B cell (primary cell): ENCODE measurements at regions not wholly inside any gene's neighbourhood (a gene's known extent, or its start where the extent isn't known, plus 50 kb on each side); places are given as distances from the start of the nearest gene placed in this dataset.

Experiments used
- ATAC-seq: fragments of 200-7000 bp; cut with Tn5 transposase; one replicate; pipeline ENCODE4 v1.10.0; 2021; ENCODE audit warnings: low read depth, mild to moderate bottlenecking, moderate number of reproducible peaks, moderate library complexity
- CTCF ChIA-PET: fragments of 350-600 bp; sonication (Branson Sonifier 250); formaldehyde crosslinking; loops from one replicate; lab custom pipeline; 2021; ENCODE audit warnings: antibody characterized with exemption, inconsistent platforms; lab: Charles Lee
- POLR2A ChIA-PET: fragments of 350-600 bp; sonication (Branson Sonifier 250); formaldehyde crosslinking; loops from one replicate; lab custom pipeline; 2021; ENCODE audit warnings: antibody characterized with exemption; lab: Charles Lee
- DNase-seq: peaks from one replicate; pipeline ENCODE4 v3.0.0; 2013
- H2AFZ ChIP-seq: 2 replicates; pipeline ENCODE4 v1.6.1; 2012; ENCODE audit warnings: mild to moderate bottlenecking, low read depth, low read length; ENCODE audit not compliant: insufficient read depth, poor library complexity, severe bottlenecking
- H3K27ac ChIP-seq, 2 donors: 1 replicate in 1 of 2; 2 replicates in 1 of 2; pipeline ENCODE4 v1.5.1; 2012 to 2013; ENCODE audit warnings: low read length in 2 of 2, mild to moderate bottlenecking in 2 of 2, moderate library complexity in 1 of 2
- H3K27me3 ChIP-seq, 4 experiments: fragments of 200-600 bp in 1 of 4; sonication (generic) in 1 of 4; replicated peaks in 1 of 4; 1 replicate in 2 of 4; 2 replicates in 2 of 4; pipeline versions ENCODE4 v1.6.1 to v1.7.0; 2013 to 2016; ENCODE audit warnings: low read length in 3 of 4, mild to moderate bottlenecking in 2 of 4, mixed read lengths in 1 of 4, moderate library complexity in 1 of 4; ENCODE audit not compliant: insufficient read depth in 4 of 4, control insufficient read depth in 3 of 4; ENCODE audit errors: control extremely low read depth in 1 of 4
- H3K36me3 ChIP-seq, 2 experiments: replicated peaks in 1 of 2; 1 replicate in 1 of 2; 2 replicates in 1 of 2; pipeline versions ENCODE4 v1.6.1 to v1.7.1; 2013; ENCODE audit warnings: low read length in 1 of 2; ENCODE audit not compliant: insufficient read depth in 2 of 2, control insufficient read depth in 1 of 2; ENCODE audit errors: control extremely low read depth in 1 of 2, extremely low read depth in 1 of 2
- H3K4me1 ChIP-seq, 2 donors: fragments of 200-600 bp in 1 of 2; sonication (generic) in 1 of 2; 1 replicate in 1 of 2; 2 replicates in 1 of 2; pipeline versions ENCODE4 v1.5.1 to v1.6.1; 2013 to 2017; ENCODE audit warnings: low read length in 2 of 2; ENCODE audit not compliant: control insufficient read depth in 2 of 2, insufficient read depth in 2 of 2
- H3K4me2 ChIP-seq: replicated peaks from 2 replicates; pipeline ENCODE3; 2012; ENCODE audit warnings: mild to moderate bottlenecking, low read depth, low read length; ENCODE audit not compliant: poor library complexity, severe bottlenecking
- H3K4me3 ChIP-seq, 5 experiments: fragments of 200-600 bp in 1 of 5; sonication (generic) in 1 of 5; 1 replicate in 3 of 5; 2 replicates in 2 of 5; pipeline versions ENCODE4 v1.5.1 to v1.7.0; 2011 to 2016; ENCODE audit warnings: low read length in 4 of 5, mild to moderate bottlenecking in 4 of 5, low read depth in 2 of 5, control low read depth in 1 of 5, moderate library complexity in 1 of 5; ENCODE audit not compliant: insufficient read depth in 1 of 5; ENCODE audit errors: control extremely low read depth in 1 of 5, extremely low read depth in 1 of 5
- H3K79me2 ChIP-seq: fragments of 200-600 bp; sonication (generic); one replicate; pipeline ENCODE4 v1.6.0; 2016; ENCODE audit warnings: low read length; ENCODE audit not compliant: control insufficient read depth, insufficient read depth
- H3K9ac ChIP-seq: fragments of 200-600 bp; sonication (generic); 2 replicates; pipeline ENCODE4 v1.6.1; 2017; ENCODE audit warnings: mild to moderate bottlenecking, low read length, moderate library complexity
- H3K9me3 ChIP-seq, 3 donors: one replicate each; pipeline versions ENCODE4 v1.6.1 to v1.7.1; 2013; ENCODE audit warnings: low read length in 2 of 3; ENCODE audit not compliant: control insufficient read depth in 2 of 3, insufficient read depth in 1 of 3; ENCODE audit errors: control extremely low read depth in 1 of 3
- H4K20me1 ChIP-seq: 2 replicates; pipeline ENCODE4 v1.6.0; 2012; ENCODE audit warnings: mild to moderate bottlenecking, low read length; ENCODE audit not compliant: insufficient read depth, control insufficient read depth, poor library complexity, severe bottlenecking
- H3K27ac Mint-ChIP-seq: one replicate; pipeline ENCODE4 v1.8.0; 2021; ENCODE audit warnings: mixed read lengths
- H3K27me3 Mint-ChIP-seq: one replicate; pipeline ENCODE4 v1.8.0; 2021; ENCODE audit warnings: mixed read lengths
- H3K4me1 Mint-ChIP-seq: one replicate; pipeline ENCODE4 v1.8.0; 2021; ENCODE audit warnings: mixed read lengths
- H3K4me3 Mint-ChIP-seq: one replicate; pipeline ENCODE4 v1.8.0; 2021; ENCODE audit warnings: mixed read lengths
- H3K9me3 Mint-ChIP-seq: one replicate; pipeline ENCODE4 v1.8.0; 2022; ENCODE audit warnings: mixed read lengths; ENCODE audit not compliant: insufficient read depth
- EZH2 ChIP-seq: IDR thresholded peaks from 2 replicates; pipeline ENCODE4 v1.6.1; 2012; ENCODE audit warnings: borderline replicate concordance, low read depth, mild to moderate bottlenecking, moderate library complexity, low read length; ENCODE audit not compliant: insufficient read depth, poor library complexity, severe bottlenecking
- WGBS: methylation state at CpG from one replicate; pipeline ENCODE4 v1.1.5; 2013; ENCODE audit warnings: missing lambda C conversion rate; ENCODE audit not compliant: insufficient coverage; 5-methylcytosine and 5-hydroxymethylcytosine counted together
- intact Hi-C: fragments of 100-400 bp; cut with micrococcal nuclease; formaldehyde crosslinking; loops from one replicate; pipeline ENCODE4 v1.10.0; 2022
- TF ChIP-seq, protein P1 (sequence below): fragments of 200-600 bp; IDR thresholded peaks from one replicate; pipeline ENCODE4 v1.8.0; 2022; ENCODE audit warnings: antibody characterized with exemption, mild to moderate bottlenecking

DNA sequence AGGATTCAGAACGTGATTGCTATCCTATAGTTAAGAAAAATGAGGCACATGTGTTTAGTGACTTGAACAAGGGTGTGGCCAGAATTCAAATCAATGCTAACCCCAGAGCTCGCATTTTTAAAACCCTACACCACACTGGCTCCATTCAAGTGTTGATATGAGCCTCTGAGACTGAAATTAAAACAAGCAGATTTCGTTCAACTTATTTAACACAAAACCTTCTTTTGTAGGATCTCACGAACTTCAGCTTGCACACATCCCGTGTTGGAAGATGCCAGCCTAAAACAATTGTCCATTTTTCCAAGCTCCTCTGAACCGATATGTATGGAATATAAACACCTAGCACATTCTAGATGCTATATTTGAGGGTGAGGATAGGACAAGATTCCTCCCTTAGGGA, 231.0 kb upstream of the IRX5 start:
- Histone ChIP-seq H3K9me3 (no peaks in the 10 kb centered on the region), H3K79me2 (no peaks in the 10 kb centered on the region), H4K20me1 (no peaks in the 10 kb centered on the region), H3K4me2 (no peak overlapping the region), H3K9ac (no peak overlapping the region), H3K4me1 (no peaks in the 10 kb centered on the region), H3K36me3 (no peaks in the 10 kb centered on the region), H3K27ac (no peak overlapping the region), H3K27me3 (no peaks in the 10 kb centered on the region), H2AFZ (no peak overlapping the region), H3K4me3 (no peak overlapping the region)
- H3K9me3 Mint-ChIP-seq = no peaks in the 10 kb centered on the region
- H3K27me3 Mint-ChIP-seq = no peaks in the 10 kb centered on the region
- TF ChIP-seq, protein P1, sequence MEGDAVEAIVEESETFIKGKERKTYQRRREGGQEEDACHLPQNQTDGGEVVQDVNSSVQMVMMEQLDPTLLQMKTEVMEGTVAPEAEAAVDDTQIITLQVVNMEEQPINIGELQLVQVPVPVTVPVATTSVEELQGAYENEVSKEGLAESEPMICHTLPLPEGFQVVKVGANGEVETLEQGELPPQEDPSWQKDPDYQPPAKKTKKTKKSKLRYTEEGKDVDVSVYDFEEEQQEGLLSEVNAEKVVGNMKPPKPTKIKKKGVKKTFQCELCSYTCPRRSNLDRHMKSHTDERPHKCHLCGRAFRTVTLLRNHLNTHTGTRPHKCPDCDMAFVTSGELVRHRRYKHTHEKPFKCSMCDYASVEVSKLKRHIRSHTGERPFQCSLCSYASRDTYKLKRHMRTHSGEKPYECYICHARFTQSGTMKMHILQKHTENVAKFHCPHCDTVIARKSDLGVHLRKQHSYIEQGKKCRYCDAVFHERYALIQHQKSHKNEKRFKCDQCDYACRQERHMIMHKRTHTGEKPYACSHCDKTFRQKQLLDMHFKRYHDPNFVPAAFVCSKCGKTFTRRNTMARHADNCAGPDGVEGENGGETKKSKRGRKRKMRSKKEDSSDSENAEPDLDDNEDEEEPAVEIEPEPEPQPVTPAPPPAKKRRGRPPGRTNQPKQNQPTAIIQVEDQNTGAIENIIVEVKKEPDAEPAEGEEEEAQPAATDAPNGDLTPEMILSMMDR = no peak
- TF ChIP-seq EZH2 = no peak
- CTCF ChIA-PET = interaction anchor here (1.0 kb wide), 1 partner anchor 35 kb away, joined by 3 read pairs; no protein-coding TSS in a partner anchor
- no peak for ATAC-seq
- H3K4me3 Mint-ChIP-seq = no peak overlapping the region
- H3K4me1 Mint-ChIP-seq = no peaks in the 10 kb centered on the region
- WGBS = 50% methylated on average over 1 of the region's 6 CpGs
- POLR2A ChIA-PET = no interaction called here
- no peak overlapping the region for H3K27ac Mint-ChIP-seq
- DNase-seq = no peak
- intact Hi-C loops = no loop called here

DNA sequence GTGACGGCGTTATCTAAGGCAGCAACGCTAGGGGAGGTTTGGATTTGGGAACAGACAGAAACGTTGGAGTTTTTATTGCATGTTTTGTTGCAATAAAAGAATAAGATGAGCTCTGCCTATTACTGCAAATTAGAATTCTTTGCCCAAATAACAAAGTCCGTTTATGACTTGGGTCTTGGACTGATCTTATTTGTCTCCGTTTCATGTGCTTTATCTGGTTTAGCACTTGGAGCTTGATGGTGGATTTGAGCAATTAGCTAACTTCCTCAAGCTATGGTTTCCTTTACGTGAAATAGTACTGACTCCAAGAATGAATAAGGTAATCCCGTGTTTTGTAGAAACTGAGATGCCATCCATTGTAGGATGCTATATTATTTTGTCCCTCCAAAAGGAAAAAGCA, 233.0 kb upstream of the IRX5 start:
- no peaks in the 10 kb centered on the region for H3K36me3 ChIP-seq
- Mint-ChIP-seq H3K27ac (no peak overlapping the region), H3K4me1 (no peaks in the 10 kb centered on the region), H3K27me3 (no peaks in the 10 kb centered on the region), H3K9me3 (peaks cover 2% of the 10 kb centered on the region), H3K4me3 (no peak overlapping the region)
- H4K20me1 ChIP-seq = no peaks in the 10 kb centered on the region
- H3K4me1 ChIP-seq = no peaks in the 10 kb centered on the region
- no peak for TF ChIP-seq EZH2
- TF ChIP-seq, protein P1 = no peak
- no peak overlapping the region for H3K9ac ChIP-seq
- intact Hi-C loops = no loop called here
- ATAC-seq = no peak
- no peak overlapping the region for H2AFZ ChIP-seq
- 57% methylated on average over 1 of the region's 8 CpGs for WGBS
- H3K9me3 ChIP-seq = peaks cover 0 to 2% (median 0%) of the 10 kb centered on the region in 3 donors
- DNase-seq = no peak
- H3K4me3 ChIP-seq = no peak overlapping the region
- H3K79me2 ChIP-seq = no peaks in the 10 kb centered on the region
- H3K27me3 ChIP-seq = no peaks in the 10 kb centered on the region
- H3K27ac ChIP-seq = no peak overlapping the region
- ChIA-PET POLR2A (no interaction called here), CTCF (no interaction called here)
- no peak overlapping the region for H3K4me2 ChIP-seq
